GM19238 (cell line): ENCODE measurements at regions not wholly inside any gene's neighbourhood (a gene's known extent, or its start where the extent isn't known, plus 50 kb on each side); places are given as distances from the start of the nearest gene placed in this dataset.

Source experiments
- DNase-seq: peaks from one replicate; pipeline ENCODE4 v3.0.0; 2011; ENCODE audit warnings: low spot score; ENCODE audit not compliant: insufficient read length

GRCh38 chr3:137958636-137959035, 51.3 kb upstream of the CLDN18 start:
- no peak for DNase-seq
